ENCODE measurements at regions not wholly inside any gene's neighbourhood (a gene's known extent, or its start where the extent isn't known, plus 50 kb on each side); places are given as distances from the start of the nearest gene placed in this dataset.

- Mint-ChIP-seq H3K4me1 (ENCODE audit: low read depth) (no peaks in the 10 kb centered on the region), H3K27ac (ENCODE audit: unreplicated experiment) (no peak overlapping the region), H3K27me3 (ENCODE audit: low read depth) (peaks cover 12% of the 10 kb centered on the region), H3K9me3 (ENCODE audit: low read depth) (no peaks in the 10 kb centered on the region), H3K36me3 (ENCODE audit: low read depth) (no peaks in the 10 kb centered on the region), H3K4me3 (ENCODE audit: unreplicated experiment) (no peak overlapping the region)
- no peak for TF ChIP-seq CTCF (IDR thresholded peaks at IDR 0.05)
- DNase-seq (ENCODE audit: low spot score) = no peak
Measured at GRCh38 chr1:222306512-222306911, 241.4 kb downstream of the HHIPL2 start.

- H3K4me3 Mint-ChIP-seq (ENCODE audit: unreplicated experiment) = no peak overlapping the region
- no peaks in the 10 kb centered on the region for H3K36me3 Mint-ChIP-seq (ENCODE audit: low read depth)
- H3K27ac Mint-ChIP-seq (ENCODE audit: unreplicated experiment) = no peak overlapping the region
- H3K27me3 Mint-ChIP-seq (ENCODE audit: low read depth) = peaks cover 11% of the 10 kb centered on the region
- no peak for DNase-seq (ENCODE audit: low spot score)
- no peak for TF ChIP-seq CTCF (IDR thresholded peaks at IDR 0.05)
- H3K9me3 Mint-ChIP-seq (ENCODE audit: low read depth) = no peaks in the 10 kb centered on the region
- no peaks in the 10 kb centered on the region for H3K4me1 Mint-ChIP-seq (ENCODE audit: low read depth)
Measured at GRCh38 chr1:222306011-222306410, 241.9 kb downstream of the HHIPL2 start.

GRCh38 chr1:222301652-222302051, 246.3 kb downstream of the HHIPL2 start:
- no peak overlapping the region for H3K4me3 Mint-ChIP-seq (ENCODE audit: unreplicated experiment)

GRCh38 chr1:222299524-222299923, 248.4 kb downstream of the HHIPL2 start:
- TF ChIP-seq CTCF (IDR thresholded peaks at IDR 0.05) = no peak
- Mint-ChIP-seq H3K9me3 (ENCODE audit: low read depth) (peaks cover 21% of the 10 kb centered on the region), H3K27me3 (ENCODE audit: low read depth) (peaks cover 3% of the 10 kb centered on the region), H3K4me1 (ENCODE audit: low read depth) (no peaks in the 10 kb centered on the region), H3K27ac (ENCODE audit: unreplicated experiment) (no peak overlapping the region), H3K4me3 (ENCODE audit: unreplicated experiment) (no peak overlapping the region), H3K36me3 (ENCODE audit: low read depth) (peaks cover 2% of the 10 kb centered on the region)
- DNase-seq (ENCODE audit: low spot score) = no peak

More at GRCh38 chr1:222301652-222302051, 246.3 kb downstream of the HHIPL2 start:
- Mint-ChIP-seq H3K27me3 (ENCODE audit: low read depth) (peaks cover 8% of the 10 kb centered on the region), H3K9me3 (ENCODE audit: low read depth) (peaks cover 11% of the 10 kb centered on the region), H3K27ac (ENCODE audit: unreplicated experiment) (no peak overlapping the region), H3K4me1 (ENCODE audit: low read depth) (no peaks in the 10 kb centered on the region), H3K36me3 (ENCODE audit: low read depth) (peaks cover 2% of the 10 kb centered on the region)
- no peak for TF ChIP-seq CTCF (IDR thresholded peaks at IDR 0.05)
- no peak for DNase-seq (ENCODE audit: low spot score)

- H3K27me3 Mint-ChIP-seq (ENCODE audit: low read depth) = no peaks in the 10 kb centered on the region
- H3K4me3 Mint-ChIP-seq (ENCODE audit: unreplicated experiment) = no peak overlapping the region
- peaks cover 6% of the 10 kb centered on the region for H3K4me1 Mint-ChIP-seq (ENCODE audit: low read depth)
- H3K27ac Mint-ChIP-seq (ENCODE audit: unreplicated experiment) = no peak overlapping the region
- no peaks in the 10 kb centered on the region for H3K36me3 Mint-ChIP-seq (ENCODE audit: low read depth)
- DNase-seq (ENCODE audit: low spot score) = no peak
- no peak for TF ChIP-seq CTCF (IDR thresholded peaks at IDR 0.05)
- H3K9me3 Mint-ChIP-seq (ENCODE audit: low read depth) = peaks cover 8% of the 10 kb centered on the region
Measured at GRCh38 chr1:222290866-222291265, 257.0 kb downstream of the HHIPL2 start.

Measured in chondrocyte (in vitro differentiated cells).